Kasumi-1 (cell line): ENCODE measurements at regions not wholly inside any gene's neighbourhood (a gene's known extent, or its start where the extent isn't known, plus 50 kb on each side); places are given as distances from the start of the nearest gene placed in this dataset.
A peak's percentile ranks its signal among the peaks of the same experiment; 100 is the strongest.

Experiments used
- DNase-seq, 2 experiments: peaks; one replicate each; lab custom pipeline; 2025; lab: John Stamatoyannopoulos, UW

DNA sequence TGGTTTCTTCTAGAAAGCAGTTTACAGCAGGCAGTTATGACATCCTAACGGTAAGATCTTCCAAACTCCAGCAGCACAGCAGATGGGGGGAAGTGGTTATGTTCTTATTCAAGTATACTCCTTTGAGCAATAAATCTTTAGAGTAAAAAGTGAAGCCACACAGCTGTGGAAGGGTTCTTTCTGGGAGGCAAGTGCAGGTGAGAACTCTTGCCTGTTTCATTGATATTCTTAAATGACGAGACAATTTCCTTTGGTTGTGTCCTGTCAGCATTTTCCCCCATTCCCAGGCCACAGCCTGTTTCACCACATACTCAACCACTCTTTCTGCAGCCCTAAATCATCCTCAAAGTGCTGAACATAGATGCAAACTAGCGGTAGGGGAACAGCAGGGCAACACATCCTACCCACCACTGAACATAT is 207.3 kb upstream of the MTNR1B start:
- peak; percentile 71 to 76 for DNase-seq

DNA sequence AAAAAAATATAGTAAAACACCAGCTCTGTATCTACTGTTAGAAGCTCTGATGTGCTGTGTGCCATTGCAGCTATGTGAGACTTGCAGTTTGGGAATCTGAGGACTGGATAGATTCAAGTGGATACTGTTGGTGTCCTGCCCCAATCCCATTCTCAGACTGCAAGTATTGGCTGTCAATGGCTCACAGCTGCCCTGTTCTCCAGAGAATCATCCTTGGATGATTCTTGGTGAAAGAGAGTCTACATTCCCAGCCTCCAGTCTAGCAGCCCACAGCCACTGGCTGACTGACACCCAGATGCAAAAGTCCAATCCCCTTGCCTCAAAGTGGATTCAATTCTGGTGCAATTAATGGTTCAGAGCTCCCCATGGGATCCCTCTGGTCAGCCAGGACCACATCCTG is 206.1 kb upstream of the MTNR1B start:
- no peak for DNase-seq

DNA sequence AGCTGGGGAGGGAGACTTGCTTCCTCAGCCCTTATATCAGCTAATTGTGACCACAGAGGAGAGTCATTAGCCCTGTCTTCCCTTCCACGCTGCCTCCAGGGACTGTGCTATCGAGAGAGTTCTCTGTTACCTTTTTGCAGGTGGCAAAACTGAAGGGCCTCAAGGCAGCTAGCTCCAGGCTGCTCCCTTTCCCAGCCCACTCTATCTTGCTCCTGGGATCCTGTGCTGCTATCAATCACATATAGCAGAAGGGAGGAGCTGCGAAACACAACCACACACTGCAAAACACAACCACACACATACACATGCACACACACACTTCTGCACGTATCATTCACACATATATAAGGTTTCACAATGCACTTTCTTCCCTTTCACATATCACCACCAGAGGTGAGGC is 205.3 kb upstream of the MTNR1B start:
- DNase-seq: no peak

DNA sequence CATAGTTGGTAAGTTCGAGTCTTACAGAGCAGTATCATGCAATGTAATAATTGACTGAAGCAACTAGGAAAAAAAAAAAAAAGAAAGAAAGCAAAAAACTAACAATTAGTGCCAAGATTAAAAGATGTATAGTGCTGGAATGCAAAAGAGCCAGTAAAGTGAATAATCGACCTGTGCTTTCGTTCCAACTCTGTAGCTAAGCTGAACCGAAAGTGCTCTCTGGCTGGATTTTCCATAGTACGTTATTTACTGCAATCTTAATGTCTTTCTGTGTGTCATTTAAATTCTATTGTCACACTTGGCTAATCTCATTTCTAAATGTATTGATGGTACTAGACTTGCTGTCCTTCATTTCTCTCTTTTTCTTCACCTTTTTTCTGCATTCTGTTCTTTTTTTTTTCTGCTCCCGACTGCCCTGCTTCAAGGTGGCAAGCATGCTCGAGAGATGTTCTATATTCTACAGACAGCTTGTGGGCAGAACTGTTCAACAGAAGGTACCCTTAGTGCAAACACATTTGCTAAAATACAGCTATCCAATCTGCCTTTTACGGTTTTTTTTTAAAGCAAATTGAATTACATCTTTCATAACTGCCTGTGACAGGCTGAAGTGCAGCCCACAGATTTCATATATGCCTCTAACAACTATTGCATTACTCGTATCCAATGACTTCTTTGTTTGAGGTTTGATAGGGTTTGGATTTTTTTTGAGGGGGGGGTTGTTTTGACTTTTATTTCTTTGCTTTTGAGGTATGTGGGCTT is 204.2 kb upstream of the MTNR1B start:
- peak; percentile 33 to 65 for DNase-seq

DNA sequence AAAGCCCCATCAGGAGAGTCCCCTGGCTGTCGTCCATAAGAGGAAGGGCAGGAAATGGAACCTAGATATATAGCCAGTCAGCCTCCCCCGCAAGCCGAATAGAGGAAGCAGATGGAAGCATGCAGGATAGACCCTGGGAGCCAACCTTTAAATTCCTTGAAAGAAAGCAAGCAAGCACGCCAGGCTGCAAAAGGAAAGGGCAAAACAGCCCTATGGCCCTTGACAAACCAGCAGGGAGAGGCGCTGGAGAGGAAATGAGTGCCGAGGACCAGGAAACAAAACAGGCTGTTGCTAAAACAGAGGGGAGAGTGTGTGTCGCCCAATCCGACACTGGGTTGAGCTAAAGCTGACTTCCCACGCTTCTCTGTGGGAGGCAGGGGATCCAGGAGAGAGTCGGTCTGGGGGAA is 203.5 kb upstream of the MTNR1B start:
- peak; percentile 97 to 99 for DNase-seq

DNA sequence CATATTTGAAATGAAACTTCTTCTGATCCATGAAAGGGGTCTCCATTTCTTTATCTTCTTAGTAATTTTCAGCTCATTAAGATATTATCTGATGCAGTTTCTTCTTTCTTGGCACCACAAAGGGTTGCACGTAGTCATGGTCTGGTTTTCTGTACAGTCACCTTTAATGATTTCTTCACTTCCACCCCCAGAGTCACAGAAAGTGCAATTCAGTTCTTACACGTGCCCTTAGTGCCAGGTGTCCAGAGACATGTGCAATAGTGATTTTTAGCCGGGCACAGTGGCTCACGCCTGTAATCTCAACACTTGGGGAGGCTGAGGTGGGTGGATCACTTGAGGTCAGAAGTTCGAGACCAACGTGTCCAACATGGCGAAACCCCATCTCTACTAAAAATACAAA is 202.8 kb upstream of the MTNR1B start:
- DNase-seq: peak; percentile 20 to 37

DNA sequence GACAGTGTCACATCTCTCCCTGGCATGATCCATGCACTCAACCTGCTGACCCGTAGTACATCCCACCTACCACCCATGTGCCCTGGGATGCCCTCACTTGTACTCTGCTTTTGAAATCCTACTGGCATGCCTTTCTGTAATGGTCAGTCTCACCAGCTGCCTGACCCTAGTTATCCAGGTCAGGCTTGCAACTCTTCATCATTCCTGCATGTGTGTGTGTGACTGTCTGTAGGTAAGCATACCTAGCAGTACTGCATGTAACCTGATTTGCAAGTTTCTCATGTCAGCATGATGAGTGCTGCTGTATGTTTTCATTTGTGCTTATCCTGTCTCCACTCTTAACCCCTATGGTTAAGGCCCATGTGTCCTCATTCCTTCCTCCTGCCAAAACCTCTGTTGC is 202.0 kb upstream of the MTNR1B start:
- no peak for DNase-seq

DNA sequence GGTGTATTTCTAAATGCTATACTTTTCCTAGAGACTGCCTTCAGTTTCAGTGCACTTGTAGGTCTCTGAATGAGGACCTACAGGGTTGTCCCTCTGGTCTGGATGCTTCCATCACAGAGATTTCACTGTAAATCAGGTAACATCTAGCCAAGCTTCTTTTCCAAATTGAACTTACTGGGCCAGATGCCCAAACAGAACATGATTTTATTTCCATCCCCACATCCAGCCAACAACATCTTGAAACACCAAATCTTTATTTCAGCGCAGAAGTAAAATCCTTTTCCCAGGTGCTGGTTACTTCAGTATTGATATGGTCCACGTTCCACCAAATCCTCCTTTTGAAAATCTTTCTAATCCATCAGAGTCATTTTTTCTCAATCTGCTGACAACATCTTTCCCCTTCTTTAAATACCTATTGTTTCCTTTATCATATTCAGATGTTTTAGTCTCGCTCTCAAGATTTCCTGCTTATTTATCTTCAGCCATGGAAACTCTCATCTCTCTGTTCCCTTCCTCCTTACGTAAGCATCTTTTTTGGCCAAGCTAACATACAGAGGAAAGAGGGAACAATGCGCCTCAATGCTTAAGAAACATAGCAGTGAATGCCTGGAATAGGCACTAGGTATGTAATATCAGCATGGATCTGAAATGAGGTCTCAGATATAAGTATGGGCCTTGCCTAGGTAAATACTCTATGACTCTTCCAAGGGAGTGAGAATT is 201.2 kb upstream of the MTNR1B start:
- no peak for DNase-seq

DNA sequence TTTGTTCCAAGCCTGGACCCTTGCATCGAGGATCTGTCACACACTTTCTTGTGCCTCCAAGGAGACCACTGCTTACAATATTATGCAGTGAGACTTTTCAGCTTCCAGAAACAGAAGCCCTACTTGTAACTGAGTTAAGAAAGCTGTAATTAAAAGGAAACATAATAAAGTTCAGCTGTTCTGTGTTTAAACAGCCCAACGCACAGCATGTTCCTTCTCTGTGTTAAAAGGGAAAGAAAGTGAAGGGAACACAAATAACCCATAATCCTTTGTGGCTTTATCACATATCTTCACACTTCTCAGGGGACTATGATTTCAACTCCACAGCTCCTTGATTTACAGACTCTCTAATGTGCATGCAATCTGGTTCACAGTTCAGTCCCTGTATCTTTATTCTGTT is 200.3 kb upstream of the MTNR1B start:
- no peak for DNase-seq

DNA sequence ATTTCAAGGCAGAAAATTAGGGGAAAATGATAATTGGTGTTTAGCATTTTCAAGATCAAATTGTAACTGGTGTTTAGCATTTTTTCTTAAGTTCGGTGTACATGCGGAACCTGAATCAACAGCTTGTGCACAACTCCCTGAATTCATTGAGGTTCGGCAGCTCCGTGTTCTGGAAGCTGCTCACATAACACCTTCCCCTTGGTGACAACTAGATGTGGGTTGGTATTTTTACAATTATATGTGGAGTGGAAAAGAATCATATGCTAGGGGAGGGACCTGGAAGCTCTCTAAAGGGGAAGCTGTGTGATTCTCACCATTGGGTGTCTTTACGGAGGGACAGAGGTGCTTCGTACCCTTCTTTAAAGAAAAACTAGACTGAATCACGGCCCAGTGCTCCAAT is 199.0 kb upstream of the MTNR1B start:
- DNase-seq: peak in 1 of 2 experiments; percentile 9

DNA sequence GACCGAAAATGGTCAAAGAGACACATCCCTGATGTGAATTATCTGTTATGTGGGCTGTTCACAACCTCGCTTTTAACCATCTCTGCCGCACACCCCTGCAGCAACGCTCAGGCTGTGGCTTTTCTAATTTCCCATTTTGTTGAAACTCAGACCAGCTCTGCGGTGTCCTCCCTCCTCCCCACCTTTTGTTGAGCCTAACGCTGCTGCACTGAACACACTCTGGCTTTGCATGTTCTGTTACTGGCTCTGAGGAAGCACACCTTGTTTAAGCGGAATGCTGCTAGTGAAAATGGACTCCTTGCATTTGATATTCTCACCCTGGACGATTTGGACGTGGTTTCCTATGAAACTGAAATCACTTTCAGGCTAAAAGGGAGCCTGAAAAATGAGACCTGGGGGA is 198.5 kb upstream of the MTNR1B start:
- DNase-seq: peak; percentile 20 to 33

DNA sequence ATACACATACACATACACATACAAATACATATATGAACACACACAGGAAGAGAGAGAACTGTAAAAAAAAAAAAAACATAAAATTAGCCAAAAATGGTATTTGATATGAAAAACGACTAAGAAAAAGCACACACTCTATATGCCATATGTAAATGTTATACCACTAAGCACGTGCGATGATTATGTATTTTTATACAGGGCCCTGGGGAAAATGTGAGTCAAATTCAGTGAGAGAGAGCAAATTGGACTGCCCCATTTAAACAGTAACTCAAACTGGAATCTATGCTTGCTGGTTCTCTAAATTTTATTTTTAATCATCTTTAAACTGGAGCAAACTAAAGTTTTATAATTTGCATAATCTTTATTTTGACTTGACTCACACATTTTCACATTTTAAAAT is 197.8 kb upstream of the MTNR1B start:
- DNase-seq: no peak

DNA sequence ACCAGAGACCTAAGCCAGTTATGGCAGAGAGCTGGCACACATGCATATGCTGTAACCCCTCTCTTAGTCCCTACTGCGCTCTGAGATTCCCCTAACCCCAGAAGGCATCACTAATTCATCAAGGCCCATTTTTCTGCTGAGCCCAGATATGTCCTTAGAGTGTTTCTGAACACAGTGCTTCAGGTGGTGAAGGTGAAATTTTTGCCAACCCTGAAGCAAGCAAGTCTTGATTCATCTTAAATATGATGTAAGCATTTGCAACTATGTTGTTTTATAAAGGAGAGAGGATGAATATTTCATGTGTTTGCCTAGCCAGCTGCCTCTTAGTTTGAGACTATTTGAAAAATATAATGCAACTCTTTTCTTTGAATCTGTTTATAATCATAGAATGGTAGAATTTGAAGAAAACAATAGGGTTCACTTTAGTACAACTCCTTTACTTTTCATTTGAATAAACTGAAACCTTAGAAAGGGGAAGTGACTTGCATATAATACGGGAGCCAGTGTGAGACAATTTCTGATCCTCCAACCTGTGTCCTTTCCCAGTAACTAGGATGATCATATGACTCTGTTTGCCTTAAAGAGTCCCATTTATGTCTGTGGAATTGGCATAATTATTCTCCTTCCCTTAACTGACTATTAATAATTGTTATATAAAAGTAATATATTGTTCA is 194.3 kb upstream of the MTNR1B start:
- peak; percentile 44 to 59 for DNase-seq

DNA sequence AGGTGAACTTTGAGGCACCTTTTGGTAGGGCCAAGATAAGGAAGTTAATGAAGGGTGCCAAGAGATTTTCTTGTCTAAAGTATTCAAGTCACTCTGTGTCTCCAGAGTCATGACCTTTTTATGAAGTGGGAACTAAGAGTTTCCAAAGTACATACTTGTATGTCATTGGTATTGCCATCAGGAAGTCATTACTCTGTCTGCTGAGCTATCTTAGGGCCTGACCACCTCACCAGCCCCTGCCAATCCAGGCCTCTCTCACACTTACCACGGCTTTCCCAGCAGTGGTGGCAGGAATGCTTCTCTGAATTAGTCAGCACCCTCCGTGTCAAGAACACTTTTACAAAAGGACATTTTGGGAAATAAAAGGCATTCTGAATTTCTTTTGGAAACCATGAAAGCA is 192.8 kb upstream of the MTNR1B start:
- DNase-seq: no peak

DNA sequence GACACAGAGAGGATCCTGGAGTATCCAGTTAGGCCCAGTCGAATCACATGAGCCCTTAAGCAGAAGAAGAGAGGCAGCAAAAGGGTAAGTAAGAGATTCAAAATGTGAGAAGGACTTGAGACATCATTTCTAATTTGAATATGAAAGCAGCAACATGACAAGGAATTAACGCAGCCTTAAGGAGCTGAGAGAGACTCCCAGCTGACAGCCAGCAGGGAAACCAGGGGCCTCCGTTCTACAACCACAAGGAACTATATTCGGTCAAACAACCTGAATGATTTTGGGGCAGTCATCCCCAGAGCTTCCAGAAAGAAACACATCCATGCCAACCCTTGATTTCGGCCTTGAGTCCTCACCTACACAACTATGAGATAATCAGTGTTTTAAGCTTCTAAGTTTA is 189.7 kb upstream of the MTNR1B start:
- no peak for DNase-seq

DNA sequence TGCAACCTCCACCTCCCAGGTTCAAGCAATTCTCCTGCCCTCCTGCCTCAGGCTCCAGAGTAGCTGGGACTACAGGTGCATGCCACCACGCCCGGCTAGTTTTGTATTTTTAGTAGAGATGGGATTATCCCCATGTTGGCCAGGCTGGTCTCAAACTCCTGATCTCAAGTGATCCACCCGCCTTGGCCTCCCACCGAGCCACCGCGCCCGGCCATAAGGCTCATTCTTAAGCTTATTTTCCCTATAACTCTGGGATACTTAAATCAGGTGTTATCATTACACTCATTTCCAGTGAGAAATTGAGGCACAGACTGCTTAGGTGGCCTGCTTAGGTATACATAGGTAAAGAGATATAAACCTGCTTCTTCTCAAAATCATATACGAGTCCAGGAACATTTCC is 188.3 kb upstream of the MTNR1B start:
- DNase-seq: no peak

DNA sequence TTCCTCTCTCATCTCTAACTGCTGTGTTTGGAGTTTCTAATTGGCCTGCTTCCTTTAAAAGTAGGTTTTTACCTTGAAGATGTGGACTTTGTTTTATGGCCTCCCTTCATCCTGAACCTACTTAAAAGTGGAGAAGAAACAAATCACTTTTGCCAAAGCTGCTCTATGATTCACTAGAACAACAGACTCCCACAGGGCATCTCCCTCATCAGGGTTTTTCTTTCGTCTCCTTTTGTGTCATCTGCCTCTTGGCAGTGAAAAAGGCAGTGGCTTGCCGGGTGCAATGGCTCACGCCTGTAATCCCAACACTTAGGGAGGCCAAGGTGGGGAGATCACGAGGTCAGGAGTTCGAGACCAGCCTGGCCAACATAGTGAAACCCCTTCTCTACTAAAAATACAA is 186.6 kb upstream of the MTNR1B start:
- DNase-seq: no peak

DNA sequence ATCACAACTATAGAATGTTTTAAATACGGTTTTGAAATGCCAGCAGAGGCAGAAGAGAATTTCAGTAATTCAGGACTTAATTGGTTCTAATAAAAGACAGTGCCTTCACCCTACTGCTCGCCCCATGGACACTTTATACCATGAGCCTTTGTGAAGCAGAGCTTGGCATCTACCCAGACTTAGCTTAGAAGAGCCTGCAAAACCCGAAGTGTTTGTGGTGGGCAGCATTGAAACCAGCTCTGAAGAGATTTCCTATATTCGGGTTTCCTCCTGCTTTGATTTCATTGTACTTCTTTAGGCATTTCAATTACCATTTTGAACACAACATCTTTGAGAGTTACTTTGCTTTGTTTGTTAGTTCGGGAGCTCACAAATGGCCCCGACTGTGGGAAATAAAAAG is 185.1 kb upstream of the MTNR1B start:
- no peak for DNase-seq

DNA sequence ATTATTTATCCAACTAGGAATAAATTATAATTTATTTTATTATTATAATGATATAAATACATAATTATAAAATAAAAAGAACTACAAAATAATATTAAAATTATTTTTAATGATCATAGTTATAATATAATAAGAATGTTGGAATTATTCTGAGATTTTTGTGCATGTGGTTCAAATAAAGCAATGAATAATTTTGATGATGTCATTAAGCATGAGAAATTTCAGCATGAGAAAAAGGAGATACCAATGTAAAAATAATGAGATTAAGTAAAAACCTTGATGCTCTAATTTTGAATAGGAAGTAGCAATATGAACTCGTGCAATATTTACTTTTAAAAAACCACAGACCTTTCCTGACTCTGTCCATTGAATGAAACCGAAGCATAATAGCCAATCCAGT is 181.8 kb upstream of the MTNR1B start:
- no peak for DNase-seq

DNA sequence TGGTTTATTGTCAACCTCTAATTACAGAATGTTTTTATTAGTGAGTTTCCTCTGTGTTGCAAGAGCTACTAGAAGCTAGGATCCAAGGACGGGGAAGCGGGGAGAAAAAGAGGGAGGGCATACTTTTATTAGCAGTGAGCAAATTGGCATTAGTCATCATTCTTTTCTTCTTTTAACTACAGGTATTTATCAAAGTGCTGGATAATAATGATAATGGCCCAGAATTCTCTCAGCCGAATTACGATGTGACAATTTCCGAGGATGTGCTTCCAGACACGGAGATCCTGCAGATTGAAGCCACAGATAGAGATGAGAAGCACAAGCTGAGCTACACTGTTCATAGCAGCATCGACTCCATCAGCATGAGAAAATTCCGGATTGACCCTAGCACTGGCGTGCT is 179.7 kb upstream of the MTNR1B start:
- no peak for DNase-seq

DNA sequence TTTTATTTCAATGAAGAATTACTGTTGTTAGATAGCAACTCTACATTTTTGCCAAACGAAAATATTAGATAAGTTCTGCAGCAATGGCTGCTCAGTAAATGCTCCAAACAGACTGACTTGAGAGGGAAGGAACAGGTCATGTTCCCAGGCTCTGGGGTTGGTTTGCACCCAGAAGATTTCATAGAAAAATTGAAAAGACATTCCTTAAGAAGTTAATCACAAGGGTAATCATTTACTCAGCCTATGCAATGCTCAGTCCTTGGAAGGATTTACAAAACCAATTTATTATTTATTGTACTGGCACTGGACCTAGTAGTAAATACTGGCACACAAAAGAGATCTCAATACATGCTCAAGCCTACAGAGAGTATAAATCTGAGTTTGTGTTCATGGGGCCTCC is 179.1 kb upstream of the MTNR1B start:
- no peak for DNase-seq

DNA sequence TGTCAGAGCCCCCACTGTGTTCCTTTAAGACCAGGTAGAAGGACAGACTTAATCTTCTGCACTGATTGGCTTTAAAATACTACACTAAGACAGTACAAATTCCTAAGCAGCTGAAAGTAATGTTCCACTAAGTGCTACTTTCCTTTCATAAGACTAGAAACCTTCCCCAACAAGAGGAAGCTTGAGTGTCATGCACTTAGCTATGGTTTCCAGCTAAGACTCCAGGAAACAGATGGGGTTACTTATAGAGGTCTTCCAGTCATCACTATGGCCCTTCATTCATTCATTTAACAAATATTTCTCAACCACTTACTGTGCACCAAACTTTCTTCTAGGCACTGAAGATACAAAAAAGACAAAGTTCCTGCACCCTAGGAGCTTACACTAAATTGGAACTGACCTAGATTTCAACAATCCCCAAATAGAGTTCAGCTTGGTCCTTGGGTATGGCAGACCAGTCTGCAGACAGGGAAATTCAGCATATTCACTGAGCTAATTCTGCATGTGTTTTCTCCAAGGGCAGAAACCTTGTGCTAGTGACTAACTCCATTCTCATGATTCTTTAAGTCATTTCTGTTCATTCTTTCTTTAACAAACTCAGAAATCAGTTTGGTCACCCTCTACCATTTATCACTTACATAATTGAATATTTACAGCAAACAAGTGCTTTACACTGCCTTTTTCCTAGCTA is 178.4 kb upstream of the MTNR1B start:
- DNase-seq: peak; percentile 70 to 80

DNA sequence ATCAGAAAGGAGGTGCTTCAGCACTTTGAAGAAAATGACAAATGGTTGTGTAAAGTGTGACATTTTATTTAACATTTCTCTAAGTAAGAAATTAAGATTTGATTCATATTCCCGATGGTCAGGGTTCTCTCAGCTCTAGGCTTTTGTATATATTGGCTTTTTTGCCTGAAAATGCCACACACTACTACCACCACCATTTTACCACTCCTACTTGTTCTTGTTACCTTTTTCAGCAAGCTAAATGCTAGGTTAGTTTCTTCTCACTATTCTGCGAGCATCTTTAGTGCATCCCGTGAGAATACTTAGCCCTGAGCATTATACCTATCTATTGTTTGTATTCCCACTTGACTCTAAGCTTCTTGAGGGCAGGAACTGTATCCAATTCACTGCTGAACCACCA is 177.6 kb upstream of the MTNR1B start:
- DNase-seq: no peak
